ENCODE measurements at regions not wholly inside any gene's neighbourhood (a gene's known extent, or its start where the extent isn't known, plus 50 kb on each side); places are given as distances from the start of the nearest gene placed in this dataset.

- FAIRE-seq (no peak), DNase-seq (ENCODE audit: low read depth) (peak; percentile 92)
- no peak overlapping the region for H3K4me3 ChIP-seq (ENCODE audit: low read depth, low read length)
- no peaks in the 10 kb centered on the region for H3K27me3 ChIP-seq (ENCODE audit: control insufficient read depth, insufficient read depth, low read length)
- no peaks in the 10 kb centered on the region for H3K36me3 ChIP-seq (ENCODE audit: control insufficient read depth, insufficient read depth, low read length)
- TF ChIP-seq CTCF (IDR thresholded peaks at IDR 0.05; ENCODE audit: insufficient read depth, low read length, severe bottlenecking) = no peak
Measured at GRCh38 chr14:61934385-61934784, 172.2 kb downstream of the SNAPC1 start.

- H3K27me3 ChIP-seq (ENCODE audit: control insufficient read depth, insufficient read depth, low read length) = no peaks in the 10 kb centered on the region
- DNase-seq (ENCODE audit: low read depth) (no peak), FAIRE-seq (no peak)
- TF ChIP-seq CTCF (IDR thresholded peaks at IDR 0.05; ENCODE audit: insufficient read depth, low read length, severe bottlenecking) = no peak
- H3K36me3 ChIP-seq (ENCODE audit: control insufficient read depth, insufficient read depth, low read length) = no peaks in the 10 kb centered on the region
- H3K4me3 ChIP-seq (ENCODE audit: low read depth, low read length) = no peak overlapping the region
Measured at GRCh38 chr14:61939776-61940175, 177.6 kb downstream of the SNAPC1 start.

- Histone ChIP-seq H3K36me3 (ENCODE audit: control insufficient read depth, insufficient read depth, low read length) (no peaks in the 10 kb centered on the region), H3K4me3 (ENCODE audit: low read depth, low read length) (no peak overlapping the region), H3K27me3 (ENCODE audit: control insufficient read depth, insufficient read depth, low read length) (no peaks in the 10 kb centered on the region)
- TF ChIP-seq CTCF (IDR thresholded peaks at IDR 0.05; ENCODE audit: insufficient read depth, low read length, severe bottlenecking) = no peak
- FAIRE-seq (no peak), DNase-seq (ENCODE audit: low read depth) (no peak)
Measured at GRCh38 chr14:61940666-61941420, 178.6 kb downstream of the SNAPC1 start.

DNA sequence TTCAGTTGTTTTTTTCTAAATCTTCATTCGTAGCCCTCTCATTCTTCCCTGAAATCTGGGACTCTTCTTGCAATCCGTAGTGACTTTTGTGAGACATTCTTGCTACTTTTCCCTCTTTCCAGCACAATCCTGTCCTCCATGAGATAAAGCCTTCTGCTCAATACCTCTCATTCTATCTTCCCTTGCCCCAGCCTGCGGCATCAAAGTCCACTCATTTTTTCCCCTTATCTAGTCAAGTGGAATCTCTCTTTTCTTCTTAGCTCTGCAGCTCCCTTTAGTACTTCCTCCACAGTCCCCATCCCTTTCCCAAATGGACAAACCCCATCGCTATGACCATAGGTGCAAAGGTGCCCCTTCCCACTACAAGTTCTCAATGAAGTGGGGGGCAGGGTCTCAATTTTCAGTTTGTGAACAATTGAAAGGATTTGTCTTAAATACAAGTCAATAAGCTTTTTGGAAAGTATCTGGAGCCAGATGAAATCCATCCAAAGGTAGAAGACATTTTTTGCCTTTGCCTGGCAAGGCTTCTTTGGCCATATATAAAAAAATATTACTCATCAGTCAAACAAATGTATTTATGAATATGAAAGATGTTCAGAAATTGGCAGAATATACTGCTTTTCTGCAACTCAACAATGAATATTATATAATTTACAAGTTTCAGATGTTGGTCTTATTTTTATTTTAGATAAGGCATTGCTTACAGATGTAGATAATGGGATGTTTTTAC, 179.4 kb downstream of the SNAPC1 start:
- Histone ChIP-seq H3K36me3 (ENCODE audit: control insufficient read depth, insufficient read depth, low read length) (no peaks in the 10 kb centered on the region), H3K27me3 (ENCODE audit: control insufficient read depth, insufficient read depth, low read length) (no peaks in the 10 kb centered on the region), H3K4me3 (ENCODE audit: low read depth, low read length) (no peak overlapping the region)
- FAIRE-seq (no peak), DNase-seq (ENCODE audit: low read depth) (no peak)
- no peak for TF ChIP-seq CTCF (IDR thresholded peaks at IDR 0.05; ENCODE audit: insufficient read depth, low read length, severe bottlenecking)

DNA sequence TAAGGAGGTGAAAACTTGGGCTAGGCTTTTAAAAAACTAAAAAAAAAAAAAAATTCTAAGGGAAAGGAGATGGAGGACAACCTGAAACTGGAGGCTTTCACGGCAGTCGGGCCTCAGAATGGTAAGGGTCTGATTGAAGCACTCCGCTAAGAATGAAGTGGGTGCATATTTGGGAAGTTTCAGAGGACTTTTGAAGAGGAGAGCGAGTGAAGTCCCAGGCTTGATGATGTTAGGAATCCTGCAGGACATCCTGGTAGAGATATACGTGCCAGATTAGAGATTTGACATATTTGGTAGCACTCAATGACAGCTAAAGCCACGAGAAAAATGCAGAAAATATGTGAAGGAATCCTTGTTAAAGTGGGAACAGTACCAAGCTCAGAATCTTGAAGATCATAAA, 186.2 kb downstream of the SNAPC1 start:
- FAIRE-seq (no peak), DNase-seq (ENCODE audit: low read depth) (no peak)
- Histone ChIP-seq H3K4me3 (ENCODE audit: low read depth, low read length) (no peak overlapping the region), H3K27me3 (ENCODE audit: control insufficient read depth, insufficient read depth, low read length) (no peaks in the 10 kb centered on the region), H3K36me3 (ENCODE audit: control insufficient read depth, insufficient read depth, low read length) (no peaks in the 10 kb centered on the region)
- TF ChIP-seq CTCF (IDR thresholded peaks at IDR 0.05; ENCODE audit: insufficient read depth, low read length, severe bottlenecking) = no peak

Measured in bronchial epithelial cell (primary cell).